SK-N-SH (cell line): ENCODE measurements at regions not wholly inside any gene's neighbourhood (a gene's known extent, or its start where the extent isn't known, plus 50 kb on each side); places are given as distances from the start of the nearest gene placed in this dataset.

Experiments used
- CTCF ChIA-PET: fragments of 300-600, 350-600 bp; formaldehyde crosslinking; extraction: SDS; loops from one replicate; lab custom pipeline; 2021; lab: Yijun Ruan, JAX
- POLR2A ChIA-PET: fragments of 350-600 bp; sonication (Branson Sonifier 250); formaldehyde crosslinking; extraction: SDS; loops from one replicate; lab custom pipeline; 2020; ENCODE audit warnings: antibody characterized with exemption, inconsistent platforms; lab: Yijun Ruan, JAX
- DNase-seq: peaks from one replicate; pipeline ENCODE4 v3.0.0; 2012
- H2AFZ ChIP-seq: fragments of 200-600 bp; sonication (generic); 2 replicates; pipeline ENCODE4 v1.8.1; 2016; ENCODE audit warnings: antibody characterized with exemption, mild to moderate bottlenecking, low read depth
- H3F3A ChIP-seq: fragments of 200-600 bp; sonication (generic); replicated peaks from 2 replicates; pipeline ENCODE3; 2016; ENCODE audit warnings: antibody characterized with exemption, mild to moderate bottlenecking; ENCODE audit not compliant: insufficient read depth
- H3K27ac ChIP-seq, 2 experiments: fragments of 200-500 bp in 1 of 2; fragments of 200-600 bp in 1 of 2; sonication (Bioruptor generic) in 1 of 2; sonication (generic), shearing (Covaris generic) in 1 of 2; 2 replicates each; pipeline versions ENCODE4 v1.5.1 to v1.6.1; 2014 to 2016; ENCODE audit warnings: low read depth in 2 of 2, inconsistent platforms in 1 of 2, low read length in 1 of 2, mild to moderate bottlenecking in 1 of 2, mixed read lengths in 1 of 2
- H3K27me3 ChIP-seq: fragments of 200-600 bp; sonication (generic), shearing (Covaris generic); 2 replicates; pipeline ENCODE4 v1.6.1; 2016; ENCODE audit warnings: mixed run types; ENCODE audit not compliant: insufficient read depth
- H3K36me3 ChIP-seq, 2 experiments: fragments of 200-500 bp in 1 of 2; fragments of 200-600 bp in 1 of 2; sonication (Bioruptor generic) in 1 of 2; sonication (generic) in 1 of 2; replicated peaks in 1 of 2; 2 replicates each; pipeline versions ENCODE3 to v1.5.1; 2014 to 2016; ENCODE audit warnings: low read length in 1 of 2, mild to moderate bottlenecking in 1 of 2; ENCODE audit not compliant: insufficient read depth in 2 of 2, control insufficient read depth in 1 of 2
- H3K4me1 ChIP-seq, 2 experiments: fragments of 200-500 bp in 1 of 2; fragments of 200-600 bp in 1 of 2; sonication (Bioruptor generic) in 1 of 2; sonication (generic), shearing (Covaris generic) in 1 of 2; 2 replicates each; pipeline versions ENCODE4 v1.5.1 to v1.6.1; 2014 to 2016; ENCODE audit warnings: low read depth in 1 of 2, low read length in 1 of 2, mixed run types in 1 of 2; ENCODE audit not compliant: insufficient read depth in 2 of 2, control insufficient read depth in 1 of 2
- H3K4me2 ChIP-seq: fragments of 200-600 bp; sonication (generic), shearing (Covaris generic); 2 replicates; pipeline ENCODE4 v1.6.1; 2017; ENCODE audit warnings: mixed run types
- H3K4me3 ChIP-seq, 2 experiments: fragments of 200-500 bp in 1 of 2; fragments of 200-600 bp in 1 of 2; sonication (Bioruptor generic) in 1 of 2; sonication (generic), shearing (Covaris generic) in 1 of 2; 2 replicates each; pipeline versions ENCODE4 v1.5.1 to v1.8.1; 2014 to 2016; ENCODE audit warnings: low read depth in 2 of 2, inconsistent platforms in 1 of 2, low read length in 1 of 2, mild to moderate bottlenecking in 1 of 2, mixed read lengths in 1 of 2, moderate library complexity in 1 of 2
- H3K79me2 ChIP-seq: fragments of 200-600 bp; sonication (generic); 2 replicates; pipeline ENCODE4 v1.8.1; 2017; ENCODE audit warnings: mild to moderate bottlenecking; ENCODE audit not compliant: insufficient read depth
- H3K9ac ChIP-seq: fragments of 200-600 bp; sonication (generic); 2 replicates; pipeline ENCODE4 v1.6.1; 2017; ENCODE audit warnings: mixed run types
- H3K9me2 ChIP-seq: fragments of 200-600 bp; sonication (generic); 2 replicates; pipeline ENCODE4 v1.6.1; 2017; ENCODE audit warnings: mixed run types
- H3K9me3 ChIP-seq: fragments of 200-600 bp; sonication (generic); 2 replicates; pipeline ENCODE4 v1.6.1; 2017; ENCODE audit warnings: mixed run types, mild to moderate bottlenecking, moderate library complexity
- H4K20me1 ChIP-seq: fragments of 200-600 bp; sonication (generic); 2 replicates; pipeline ENCODE4 v1.6.1; 2017; ENCODE audit warnings: mild to moderate bottlenecking, mixed run types; ENCODE audit not compliant: insufficient read depth
- CHD2 ChIP-seq: fragments of 150-350 bp; IDR thresholded peaks from 2 replicates; pipeline ENCODE4 v1.6.1; 2018; ENCODE audit warnings: low read length; ENCODE audit not compliant: partially characterized antibody
- EP300 ChIP-seq, 2 experiments: IDR thresholded peaks; 2 replicates each; pipeline versions ENCODE4 v1.4.0 to v1.6.1; 2012; ENCODE audit warnings: borderline replicate concordance in 1 of 2, low read depth in 1 of 2, low read length in 1 of 2
- GATA2 ChIP-seq: sonication (generic); formaldehyde crosslinking; IDR thresholded peaks from 2 replicates; pipeline ENCODE4 v1.5.0; 2020; ENCODE audit warnings: mild to moderate bottlenecking, missing genetic modification reagents
- JUND ChIP-seq: IDR thresholded peaks from 2 replicates; pipeline ENCODE4 v1.4.0; 2012
- MXI1 ChIP-seq: IDR thresholded peaks from 2 replicates; pipeline ENCODE4 v1.6.1; 2012; ENCODE audit warnings: mild to moderate bottlenecking, low read depth, low read length, improper control_type of control experiment
- NFIC ChIP-seq: IDR thresholded peaks from 2 replicates; pipeline ENCODE4 v1.4.0; 2012; ENCODE audit warnings: borderline replicate concordance
- PBX3 ChIP-seq: IDR thresholded peaks from 2 replicates; pipeline ENCODE4; 2012
- POLR2AphosphoS5 ChIP-seq: IDR thresholded peaks from 2 replicates; pipeline ENCODE4 v1.6.1; 2012; ENCODE audit warnings: low read depth, low read length
- RFX5 ChIP-seq: IDR thresholded peaks from 2 replicates; pipeline ENCODE4 v1.6.1; 2012; ENCODE audit warnings: mild to moderate bottlenecking, improper control_type of control experiment, low read length
- SIN3A ChIP-seq: IDR thresholded peaks from 2 replicates; pipeline ENCODE4 v1.6.1; 2012; ENCODE audit warnings: low read depth, mild to moderate bottlenecking, low read length, moderate library complexity, borderline replicate concordance
- TCF12 ChIP-seq: IDR thresholded peaks from 2 replicates; pipeline ENCODE4 v1.4.0; 2012
- WGBS: methylation state at CpG from one replicate; pipeline ENCODE4 v1.1.6; 2017; ENCODE audit warnings: low lambda C conversion rate; 5-methylcytosine and 5-hydroxymethylcytosine counted together
- TF ChIP-seq, protein P1 (sequence below): fragments of 150-350 bp; IDR thresholded peaks from 2 replicates; pipeline ENCODE4 v1.6.1; 2017; ENCODE audit warnings: antibody characterized with exemption, low read length, low read depth, borderline replicate concordance
- TF ChIP-seq, protein P2 (sequence below): IDR thresholded peaks from 2 replicates; pipeline ENCODE4 v1.4.0; 2012; ENCODE audit warnings: low read depth, borderline replicate concordance

DNA sequence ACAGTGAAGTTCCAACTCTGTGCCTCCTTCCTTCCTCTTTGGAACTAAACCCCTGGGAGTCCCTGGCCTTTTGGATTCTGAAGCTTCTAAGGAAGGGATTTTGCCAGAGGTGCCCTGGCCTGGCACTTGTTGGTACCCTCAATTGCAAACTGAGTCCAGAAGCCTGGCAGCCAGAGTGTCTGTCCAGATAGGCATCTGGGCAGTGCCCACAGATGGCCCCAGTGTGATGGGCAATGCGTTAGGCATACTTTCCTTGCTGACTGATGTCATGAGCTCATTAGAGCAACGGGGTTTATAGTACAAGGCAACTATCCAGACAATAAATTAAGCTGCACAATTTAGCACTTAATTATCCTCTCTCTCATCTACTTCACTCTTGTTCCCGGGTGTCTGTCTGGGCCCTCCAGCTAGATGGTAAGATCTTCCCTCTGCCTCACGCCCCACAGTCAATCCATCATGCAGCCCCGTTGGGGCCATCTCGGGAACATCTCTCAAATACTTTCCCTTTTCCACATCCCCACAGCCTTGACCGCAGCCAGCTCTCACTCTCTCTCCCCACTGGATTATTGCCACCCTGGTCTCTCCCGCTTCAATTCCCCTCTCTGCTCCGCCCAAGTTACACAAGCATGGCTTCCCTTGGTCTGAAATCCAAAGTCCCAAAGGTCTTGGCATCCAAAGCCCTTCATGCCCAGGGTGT lies 157.5 kb upstream of the SMIM23 start:
- Histone ChIP-seq H3K79me2 (no peaks in the 10 kb centered on the region), H3K4me3 (no peak overlapping the region), H3K27ac (no peak overlapping the region), H3K9me3 (no peaks in the 10 kb centered on the region), H3K4me1 (peaks cover 0 to 11% of the 10 kb centered on the region in 2 experiments; a peak in 1 of 4 replicates), H3K4me2 (no peak overlapping the region), H3K36me3 (no peaks in the 10 kb centered on the region), H3K9ac (no peak overlapping the region), H2AFZ (no peak overlapping the region), H3K27me3 (0 out of 2 replicates have a peak, but pooled peaks cover 9% of the 10 kb centered on the region), H3K9me2 (no peaks in the 10 kb centered on the region), H3F3A (no peaks in the 10 kb centered on the region), H4K20me1 (no peaks in the 10 kb centered on the region)
- 41% methylated on average over 9 of the region's 9 CpGs for WGBS
- ChIA-PET POLR2A (no interaction called here), CTCF (interaction anchor here (0.8 to 4.9 kb wide), 7 partner anchors 12 to 432 kb away, joined by 3 to 33 read pairs (median 6); partner anchors contain the start of gene FGF18)
- DNase-seq = no peak
- TF ChIP-seq GATA2 (CRISPR knock-in tag) = peak; percentile 69
- TF ChIP-seq TCF12 = no peak

DNA sequence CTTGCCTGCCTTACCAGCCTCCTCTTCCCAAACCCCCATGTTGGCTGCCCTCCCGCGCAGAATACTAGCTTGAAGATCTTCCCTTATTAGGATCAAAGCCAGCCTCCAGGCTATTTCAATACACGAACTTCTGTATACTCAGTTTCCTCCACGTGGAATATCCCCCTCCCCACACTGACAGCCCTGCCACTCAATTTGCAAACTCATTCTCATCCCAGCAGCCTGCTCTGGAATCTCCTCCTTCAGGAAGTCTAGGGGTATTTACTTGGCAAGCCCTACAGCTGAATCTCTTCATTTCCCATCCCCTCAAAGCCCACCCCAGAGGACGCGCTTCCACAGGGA lies 157.0 kb upstream of the SMIM23 start:
- H3K79me2 ChIP-seq = no peaks in the 10 kb centered on the region

More for the DNA sequence above, 157.0 kb upstream of the SMIM23 start:
- Histone ChIP-seq H3K4me2 (no peak overlapping the region), H3K27me3 (0 out of 2 replicates have a peak, but pooled peaks cover 9% of the 10 kb centered on the region), H3K36me3 (no peaks in the 10 kb centered on the region), H3K9ac (no peak overlapping the region), H4K20me1 (no peaks in the 10 kb centered on the region), H3K4me3 (no peak overlapping the region), H3K27ac (no peak overlapping the region), H3K9me2 (no peaks in the 10 kb centered on the region), H2AFZ (no peak overlapping the region), H3K4me1 (peaks cover 0 to 11% of the 10 kb centered on the region in 2 experiments; a peak in 1 of 4 replicates), H3F3A (no peaks in the 10 kb centered on the region), H3K9me3 (no peaks in the 10 kb centered on the region)
- TF ChIP-seq POLR2AphosphoS5 = no peak
- no peak for TF ChIP-seq RFX5
- no peak for TF ChIP-seq SIN3A
- TF ChIP-seq NFIC = no peak
- TF ChIP-seq CHD2 = no peak
- TF ChIP-seq, protein P1, sequence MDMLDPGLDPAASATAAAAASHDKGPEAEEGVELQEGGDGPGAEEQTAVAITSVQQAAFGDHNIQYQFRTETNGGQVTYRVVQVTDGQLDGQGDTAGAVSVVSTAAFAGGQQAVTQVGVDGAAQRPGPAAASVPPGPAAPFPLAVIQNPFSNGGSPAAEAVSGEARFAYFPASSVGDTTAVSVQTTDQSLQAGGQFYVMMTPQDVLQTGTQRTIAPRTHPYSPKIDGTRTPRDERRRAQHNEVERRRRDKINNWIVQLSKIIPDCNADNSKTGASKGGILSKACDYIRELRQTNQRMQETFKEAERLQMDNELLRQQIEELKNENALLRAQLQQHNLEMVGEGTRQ = no peak
- no peak for TF ChIP-seq JUND
- TF ChIP-seq PBX3 = no peak
- TF ChIP-seq, protein P2, sequence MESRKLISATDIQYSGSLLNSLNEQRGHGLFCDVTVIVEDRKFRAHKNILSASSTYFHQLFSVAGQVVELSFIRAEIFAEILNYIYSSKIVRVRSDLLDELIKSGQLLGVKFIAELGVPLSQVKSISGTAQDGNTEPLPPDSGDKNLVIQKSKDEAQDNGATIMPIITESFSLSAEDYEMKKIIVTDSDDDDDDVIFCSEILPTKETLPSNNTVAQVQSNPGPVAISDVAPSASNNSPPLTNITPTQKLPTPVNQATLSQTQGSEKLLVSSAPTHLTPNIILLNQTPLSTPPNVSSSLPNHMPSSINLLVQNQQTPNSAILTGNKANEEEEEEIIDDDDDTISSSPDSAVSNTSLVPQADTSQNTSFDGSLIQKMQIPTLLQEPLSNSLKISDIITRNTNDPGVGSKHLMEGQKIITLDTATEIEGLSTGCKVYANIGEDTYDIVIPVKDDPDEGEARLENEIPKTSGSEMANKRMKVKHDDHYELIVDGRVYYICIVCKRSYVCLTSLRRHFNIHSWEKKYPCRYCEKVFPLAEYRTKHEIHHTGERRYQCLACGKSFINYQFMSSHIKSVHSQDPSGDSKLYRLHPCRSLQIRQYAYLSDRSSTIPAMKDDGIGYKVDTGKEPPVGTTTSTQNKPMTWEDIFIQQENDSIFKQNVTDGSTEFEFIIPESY = no peak
- no peak for TF ChIP-seq MXI1
- no peak for TF ChIP-seq EP300 (IDR thresholded peaks at IDR 0.05; ENCODE audit: borderline replicate concordance in 1 of 2, low read depth in 1 of 2, low read length in 1 of 2)
- ChIA-PET POLR2A (no interaction called here), CTCF (interaction anchor here (1.2 to 4.9 kb wide), 5 partner anchors 55 to 280 kb away, joined by 4 to 33 read pairs (median 6); partner anchors contain the start of gene FGF18)
- DNase-seq = no peak
- 61% methylated on average over 6 of the region's 6 CpGs for WGBS
